Adrenal gland (tissue), 9 donors: ENCODE measurements at regions not wholly inside any gene's neighbourhood (a gene's known extent, or its start where the extent isn't known, plus 50 kb on each side); places are given as distances from the start of the nearest gene placed in this dataset.
"Not testable (repeated sequence)": the region's sequence is repeated elsewhere in the genome, so short reads cannot be mapped to it uniquely, and the experiment has no call there.

ENCODE experiments used
- DNase-seq, 7 donors: peaks; one replicate each; pipeline ENCODE4 v3.0.0-alpha.2; 2019 to 2020
- H3K27ac ChIP-seq, 5 donors: fragments of 200-600 bp; sonication (generic) in 4 of 5; 1 replicate in 3 of 5; 2 replicates in 2 of 5; pipeline versions ENCODE4 v1.5.1 to v1.8.0; 2016 to 2020; ENCODE audit warnings: mild to moderate bottlenecking in 1 of 5
- H3K27me3 ChIP-seq: fragments of 200-600 bp; 2 replicates; pipeline ENCODE4 v1.8.0; 2021
- H3K36me3 ChIP-seq, 2 donors: fragments of 200-600 bp; replicated peaks in 1 of 2; 1 replicate in 1 of 2; 2 replicates in 1 of 2; pipeline versions ENCODE4 v1.5.1 to v1.8.0; 2018 to 2022
- H3K4me1 ChIP-seq, 2 donors: fragments of 200-600 bp; replicated peaks in 1 of 2; 1 replicate in 1 of 2; 2 replicates in 1 of 2; pipeline versions ENCODE4 v1.5.1 to v1.8.0; 2018 to 2021
- H3K4me3 ChIP-seq, 4 donors: fragments of 200-600 bp; sonication (generic) in 3 of 4; one replicate each; pipeline ENCODE4 v1.5.1; 2016 to 2018
- H3K9me3 ChIP-seq, 3 donors: fragments of 200-600 bp; sonication (generic) in 1 of 3; replicated peaks in 1 of 3; 1 replicate in 2 of 3; 2 replicates in 1 of 3; pipeline versions ENCODE4 v1.5.1 to v1.8.0; 2016 to 2021
- CTCF ChIP-seq, 6 experiments: fragments of 450-650 bp in 4 of 6; fragments of 200-600 bp in 2 of 6; sonication (generic) in 1 of 6; IDR thresholded peaks; 1 replicate in 5 of 6; 2 replicates in 1 of 6; pipeline versions ENCODE4 v1.5.1 to v1.8.0; 2016 to 2021; ENCODE audit warnings: antibody characterized with exemption in 6 of 6, mild to moderate bottlenecking in 2 of 6, moderate library complexity in 1 of 6
- POLR2A ChIP-seq, 2 donors: fragments of 450-650 bp; IDR thresholded peaks; one replicate each; pipeline ENCODE4 v1.6.1; 2017; ENCODE audit warnings: antibody characterized with exemption in 2 of 2, mild to moderate bottlenecking in 2 of 2, moderate library complexity in 1 of 2
- WGBS, 4 donors: extraction: QIAGEN DNeasy Blood & Tissue Kit in 2 of 4; methylation state at CpG; one replicate each; pipeline versions ENCODE4 v1.1.5 to v1.1.7; 2013 to 2017; 5-methylcytosine and 5-hydroxymethylcytosine counted together
- intact Hi-C, 2 donors: fragments of 100-400 bp; cut with DNase I; formaldehyde crosslinking; loops; one replicate each; pipeline versions ENCODE4 v1.14.1 to v1.15.0; 2022 to 2023
- donor health status: healthy with polysubstance abuse.
- donor health status: Bipolar disorder and iron deficiency.
- donor health status: DM: yes; HTN: yes; CAD: no.
- donor health status: DM: no; HTN: no; CAD: no.
- donor health status: DM: no; HTN: no; CAD: no.

DNA sequence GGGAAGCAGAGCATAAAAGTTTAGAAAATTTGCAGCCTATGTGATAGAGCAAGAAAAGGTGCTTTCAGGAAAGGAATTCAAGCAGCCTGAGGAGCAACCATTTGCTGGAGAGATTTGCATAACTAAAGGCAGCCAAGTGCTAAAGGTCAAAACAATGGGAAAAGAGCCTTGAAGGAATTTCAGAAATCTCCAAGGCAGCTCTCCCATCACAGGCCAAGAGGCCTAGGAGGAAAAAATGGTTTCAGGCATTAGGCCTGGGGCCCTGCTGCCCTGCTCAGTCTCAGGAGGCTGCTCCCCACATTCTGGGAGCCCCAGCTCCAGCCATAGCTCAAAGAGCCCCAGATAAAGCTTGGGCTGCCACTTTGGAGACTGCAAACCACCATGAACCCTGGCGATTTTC lies 95.9 kb upstream of the UNC5B start:
- no peak overlapping the region for H3K4me3 ChIP-seq
- H3K4me1 ChIP-seq, result no peaks in the 10 kb centered on the region
- no peak overlapping the region for H3K27ac ChIP-seq
- WGBS, 4 donors, result 60 to 84% (median 68%) methylated on average over 1 of the region's 1 CpG
- intact Hi-C loops, result no loop called here
- peaks cover 4% of the 10 kb centered on the region for H3K27me3 ChIP-seq
- peaks cover 0 to 14% (median 0%) of the 10 kb centered on the region in 3 donors for H3K9me3 ChIP-seq
- no peaks in the 10 kb centered on the region for H3K36me3 ChIP-seq
- TF ChIP-seq CTCF (IDR thresholded peaks at IDR 0.05) (no peak), POLR2A (IDR thresholded peaks at IDR 0.05) (no peak)
- no peak for DNase-seq

DNA sequence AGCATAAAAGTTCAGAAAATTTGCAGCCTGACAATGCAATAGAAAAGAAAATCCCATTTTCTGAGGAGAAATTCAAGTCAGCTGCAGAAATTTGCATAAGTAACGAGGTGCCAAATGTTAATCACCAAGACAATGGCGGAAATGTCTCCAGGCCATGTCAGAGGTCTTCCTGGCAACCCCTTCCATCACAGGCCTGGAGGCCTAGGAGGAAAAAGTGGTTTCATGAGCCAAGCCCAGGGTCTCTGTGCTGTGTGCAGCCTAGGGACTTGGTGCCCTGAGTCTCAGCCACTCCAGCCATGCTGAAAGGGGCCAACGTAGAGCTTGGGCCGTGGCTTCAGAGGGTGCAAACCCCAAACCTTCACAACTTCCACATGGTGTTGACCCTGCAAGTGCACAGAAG lies 94.8 kb upstream of the UNC5B start:
- intact Hi-C loops, H3K36me3 ChIP-seq, H3K27me3 ChIP-seq, H3K4me1 ChIP-seq, H3K4me3 ChIP-seq, DNase-seq, H3K27ac ChIP-seq: not testable (repeated sequence)
- WGBS, 4 donors, result 54 to 63% (median 59%) methylated on average over 3 to 4 of the region's 4 CpGs
- H3K9me3 ChIP-seq, result peaks cover 0 to 14% (median 0%) of the 10 kb centered on the region in 3 donors

DNA sequence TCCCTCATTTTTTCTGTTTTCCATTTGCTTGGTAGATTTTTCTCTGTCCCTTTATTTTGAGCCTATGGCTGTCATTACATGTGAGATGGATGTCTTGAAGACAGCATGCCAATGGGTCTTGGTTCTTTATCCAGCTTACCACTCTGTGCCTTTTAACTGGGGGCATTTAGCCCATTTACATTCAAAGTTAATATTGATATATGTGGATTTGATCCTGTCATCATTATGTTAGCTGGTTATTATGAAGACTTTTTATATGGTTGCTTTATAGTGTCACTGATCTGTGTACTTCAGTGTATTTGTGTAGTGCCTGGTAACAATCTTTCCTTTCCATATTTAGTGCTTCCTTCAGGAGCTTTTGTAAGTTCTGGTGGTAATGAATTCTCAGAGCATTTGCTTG lies 89.3 kb upstream of the UNC5B start:
- TF ChIP-seq CTCF (IDR thresholded peaks at IDR 0.05) (no peak), POLR2A (IDR thresholded peaks at IDR 0.05) (no peak)
- intact Hi-C loops, result no loop called here
- no peak overlapping the region for H3K27ac ChIP-seq
- H3K4me3 ChIP-seq, result no peak overlapping the region
- no peaks in the 10 kb centered on the region for H3K4me1 ChIP-seq
- H3K36me3 ChIP-seq, result no peaks in the 10 kb centered on the region
- no peaks in the 10 kb centered on the region for H3K27me3 ChIP-seq
- DNase-seq, result no peak
- H3K9me3 ChIP-seq, result no peaks in the 10 kb centered on the region

- Histone ChIP-seq H3K4me1 (no peaks in the 10 kb centered on the region), H3K27ac (no peak overlapping the region), H3K36me3 (no peaks in the 10 kb centered on the region), H3K9me3 (no peaks in the 10 kb centered on the region), H3K27me3 (no peaks in the 10 kb centered on the region), H3K4me3 (no peak overlapping the region)
- TF ChIP-seq CTCF (IDR thresholded peaks at IDR 0.05), result no peak
- TF ChIP-seq POLR2A (IDR thresholded peaks at IDR 0.05), result no peak
- peak in 1 of 7 donors; percentile 45 for DNase-seq
- 78 to 94% (median 89%) methylated on average over 6 to 13 of the region's 13 CpGs for WGBS, 4 donors
- intact Hi-C loops, result no loop called here
Observed at GRCh38 chr10:71124921-71125748, 87.2 kb upstream of the UNC5B start.

DNA sequence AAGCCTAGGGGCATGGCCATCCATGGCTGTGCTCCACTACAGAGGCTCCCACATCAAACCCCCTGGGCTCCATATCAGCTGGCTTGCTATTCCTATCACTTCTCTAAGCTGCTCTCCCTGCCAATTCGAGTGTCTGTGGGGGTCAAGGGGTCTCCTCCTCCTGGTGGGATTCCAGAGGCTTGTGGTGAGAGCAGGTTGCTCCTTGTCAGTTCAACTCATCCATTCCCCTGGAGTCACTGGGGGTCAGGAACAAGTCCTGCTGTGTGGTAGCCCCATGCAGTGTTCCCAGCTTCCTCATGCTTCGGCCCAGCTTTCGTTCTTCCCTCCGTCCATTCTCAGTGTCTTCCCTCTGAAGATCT lies 86.6 kb upstream of the UNC5B start:
- intact Hi-C loops, result no loop called here
- H3K9me3 ChIP-seq, result no peaks in the 10 kb centered on the region
- H3K27me3 ChIP-seq, result no peaks in the 10 kb centered on the region
- H3K36me3 ChIP-seq, result no peaks in the 10 kb centered on the region
- TF ChIP-seq POLR2A (IDR thresholded peaks at IDR 0.05), result no peak
- TF ChIP-seq CTCF (IDR thresholded peaks at IDR 0.05), result no peak
- H3K4me1 ChIP-seq, result no peaks in the 10 kb centered on the region
- DNase-seq, result peak in 1 of 7 donors; percentile 31
- no peak overlapping the region for H3K4me3 ChIP-seq
- H3K27ac ChIP-seq, result no peak overlapping the region
- 71 to 93% (median 78%) methylated on average over 4 of the region's 4 CpGs for WGBS, 4 donors
